Osteoblast (primary cell): ENCODE measurements at regions not wholly inside any gene's neighbourhood (a gene's known extent, or its start where the extent isn't known, plus 50 kb on each side); places are given as distances from the start of the nearest gene placed in this dataset.

Experiments
- DNase-seq: peaks from one replicate; pipeline ENCODE4 v3.0.0; 2011; ENCODE audit warnings: low spot score, mixed read lengths; ENCODE audit not compliant: insufficient read length; ENCODE audit errors: missing footprints
- H2AFZ ChIP-seq: 2 replicates; pipeline ENCODE4 v1.6.0; 2011; ENCODE audit warnings: mild to moderate bottlenecking, low read length
- H3K27ac ChIP-seq: 2 replicates; pipeline ENCODE4 v1.5.1; 2011; ENCODE audit warnings: mild to moderate bottlenecking, low read depth, low read length, moderate library complexity
- H3K27me3 ChIP-seq: 2 replicates; pipeline ENCODE4 v1.6.0; 2012; ENCODE audit warnings: mild to moderate bottlenecking, control low read depth, inconsistent platforms, low read length, moderate library complexity; ENCODE audit not compliant: insufficient read depth
- H3K36me3 ChIP-seq: 2 replicates; pipeline ENCODE4 v1.5.1; 2011; ENCODE audit warnings: mild to moderate bottlenecking, low read length, control low read depth, moderate library complexity; ENCODE audit not compliant: insufficient read depth
- H3K4me1 ChIP-seq: 2 replicates; pipeline ENCODE4 v1.5.1; 2011; ENCODE audit warnings: mild to moderate bottlenecking, low read length, control low read depth, moderate library complexity; ENCODE audit not compliant: insufficient read depth
- H3K4me2 ChIP-seq: 2 replicates; pipeline ENCODE4 v1.6.0; 2011; ENCODE audit warnings: mild to moderate bottlenecking, low read length; ENCODE audit not compliant: insufficient read depth
- H3K4me3 ChIP-seq: fragments of 200-600 bp; sonication (generic); 3 replicates; pipeline ENCODE4 v1.5.1; 2012; ENCODE audit warnings: mild to moderate bottlenecking, low read length, inconsistent platforms; ENCODE audit not compliant: insufficient read depth
- H3K79me2 ChIP-seq: 2 replicates; pipeline ENCODE4 v1.6.0; 2012; ENCODE audit warnings: mild to moderate bottlenecking, low read length, control low read depth, inconsistent platforms; ENCODE audit not compliant: insufficient read depth
- H3K9me3 ChIP-seq: 2 replicates; pipeline ENCODE4 v1.5.1; 2011; ENCODE audit warnings: low read depth, low read length, control low read depth
- H4K20me1 ChIP-seq: 2 replicates; pipeline ENCODE4 v1.6.0; 2012; ENCODE audit warnings: mild to moderate bottlenecking, low read length, control low read depth; ENCODE audit not compliant: insufficient read depth
- TF ChIP-seq, protein P1 (sequence below): IDR thresholded peaks from 2 replicates; pipeline ENCODE4 v1.5.1; 2011; ENCODE audit warnings: mild to moderate bottlenecking, low read depth, low read length, moderate library complexity; ENCODE audit errors: extremely low read depth

DNA sequence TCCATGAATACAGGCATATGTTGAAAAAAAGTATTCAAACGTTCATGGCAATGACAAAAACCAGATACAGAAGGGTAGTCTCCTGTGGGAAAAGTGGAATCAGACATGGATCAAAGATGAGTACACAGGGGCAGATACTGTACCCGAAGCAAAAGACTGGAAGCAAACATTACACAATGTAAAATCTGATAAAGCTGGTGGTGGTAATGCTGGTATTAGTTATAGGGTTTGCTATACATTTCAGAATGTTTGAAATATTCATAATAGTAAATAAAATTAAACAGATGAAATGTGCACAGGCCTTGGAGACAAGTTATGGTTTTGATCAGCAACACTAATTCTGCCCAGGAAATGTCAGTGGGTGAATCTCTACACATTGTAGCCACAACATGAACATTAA is 607.6 kb downstream of the SOX6 start:
- H3K79me2 ChIP-seq, result no peaks in the 10 kb centered on the region
- H3K27me3 ChIP-seq, result no peaks in the 10 kb centered on the region
- H3K4me3 ChIP-seq, result no peak overlapping the region
- H2AFZ ChIP-seq, result no peak overlapping the region
- H3K27ac ChIP-seq, result no peak overlapping the region
- TF ChIP-seq, protein P1, sequence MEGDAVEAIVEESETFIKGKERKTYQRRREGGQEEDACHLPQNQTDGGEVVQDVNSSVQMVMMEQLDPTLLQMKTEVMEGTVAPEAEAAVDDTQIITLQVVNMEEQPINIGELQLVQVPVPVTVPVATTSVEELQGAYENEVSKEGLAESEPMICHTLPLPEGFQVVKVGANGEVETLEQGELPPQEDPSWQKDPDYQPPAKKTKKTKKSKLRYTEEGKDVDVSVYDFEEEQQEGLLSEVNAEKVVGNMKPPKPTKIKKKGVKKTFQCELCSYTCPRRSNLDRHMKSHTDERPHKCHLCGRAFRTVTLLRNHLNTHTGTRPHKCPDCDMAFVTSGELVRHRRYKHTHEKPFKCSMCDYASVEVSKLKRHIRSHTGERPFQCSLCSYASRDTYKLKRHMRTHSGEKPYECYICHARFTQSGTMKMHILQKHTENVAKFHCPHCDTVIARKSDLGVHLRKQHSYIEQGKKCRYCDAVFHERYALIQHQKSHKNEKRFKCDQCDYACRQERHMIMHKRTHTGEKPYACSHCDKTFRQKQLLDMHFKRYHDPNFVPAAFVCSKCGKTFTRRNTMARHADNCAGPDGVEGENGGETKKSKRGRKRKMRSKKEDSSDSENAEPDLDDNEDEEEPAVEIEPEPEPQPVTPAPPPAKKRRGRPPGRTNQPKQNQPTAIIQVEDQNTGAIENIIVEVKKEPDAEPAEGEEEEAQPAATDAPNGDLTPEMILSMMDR, result no peak
- no peaks in the 10 kb centered on the region for H4K20me1 ChIP-seq
- H3K4me1 ChIP-seq, result no peaks in the 10 kb centered on the region
- no peaks in the 10 kb centered on the region for H3K36me3 ChIP-seq
- DNase-seq, result no peak
- no peaks in the 10 kb centered on the region for H3K9me3 ChIP-seq
- H3K4me2 ChIP-seq, result no peak overlapping the region

DNA sequence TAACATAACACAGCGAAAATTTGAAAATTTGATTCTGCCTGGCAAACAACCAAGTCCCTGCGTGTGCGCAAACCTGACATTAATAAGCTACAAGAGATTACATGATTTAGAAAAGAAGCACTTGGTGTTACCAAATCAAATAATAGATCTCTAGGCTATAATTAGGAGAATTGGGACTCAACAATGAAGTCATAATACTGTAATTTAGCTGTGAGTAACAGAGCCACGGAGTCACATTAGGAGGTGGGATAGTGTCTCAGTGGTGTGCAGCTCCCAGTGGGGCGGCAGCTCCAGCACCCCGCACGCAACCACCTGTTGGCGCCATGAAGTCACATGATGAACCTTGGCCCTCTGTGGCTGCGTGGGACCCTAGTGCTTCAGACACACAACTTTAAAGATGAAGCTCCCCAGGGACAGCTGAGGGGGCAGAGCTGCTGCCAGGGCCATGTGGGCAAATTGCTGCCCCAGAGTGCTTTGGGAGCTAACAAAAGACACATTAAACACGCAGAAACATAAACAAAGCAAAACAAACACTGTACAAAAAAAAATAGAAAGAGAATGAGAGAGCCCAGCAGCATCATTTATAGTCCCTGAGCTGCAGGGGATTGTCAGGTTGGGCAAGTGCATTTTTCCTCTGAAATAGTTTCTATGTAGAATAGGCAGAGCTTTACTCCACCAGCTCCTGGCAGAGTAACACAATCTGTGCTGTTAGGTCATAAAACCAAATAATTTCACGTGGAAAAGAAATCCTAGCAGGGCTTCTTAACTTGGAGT is 605.6 kb downstream of the SOX6 start:
- H3K79me2 ChIP-seq, result no peaks in the 10 kb centered on the region
- no peak overlapping the region for H2AFZ ChIP-seq
- TF ChIP-seq, protein P1, result no peak
- no peaks in the 10 kb centered on the region for H4K20me1 ChIP-seq
- H3K4me2 ChIP-seq, result no peak overlapping the region
- no peak overlapping the region for H3K4me3 ChIP-seq
- H3K4me1 ChIP-seq, result no peaks in the 10 kb centered on the region
- peaks cover 8% of the 10 kb centered on the region for H3K27me3 ChIP-seq
- H3K9me3 ChIP-seq, result no peaks in the 10 kb centered on the region
- no peak overlapping the region for H3K27ac ChIP-seq
- no peaks in the 10 kb centered on the region for H3K36me3 ChIP-seq
- no peak for DNase-seq

DNA sequence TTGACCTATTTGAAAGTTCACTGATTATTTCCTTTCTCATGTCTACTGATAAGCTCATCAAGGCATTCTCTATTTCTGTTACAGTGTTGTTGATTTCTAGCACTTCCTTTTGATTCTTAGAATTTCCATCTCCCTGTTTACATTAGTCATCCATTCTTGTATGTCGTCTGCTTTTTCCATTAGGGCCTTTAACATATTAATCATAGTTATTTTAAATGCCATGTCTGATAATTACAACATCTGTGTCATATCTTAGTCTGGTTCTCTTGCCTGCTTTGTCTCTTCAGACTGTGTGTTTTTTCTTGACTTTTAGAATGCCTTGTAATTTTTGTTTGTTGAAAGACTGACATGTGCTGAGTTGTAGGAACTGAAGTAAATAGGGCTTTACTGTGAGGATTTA is 602.1 kb downstream of the SOX6 start:
- no peaks in the 10 kb centered on the region for H3K4me1 ChIP-seq
- no peaks in the 10 kb centered on the region for H4K20me1 ChIP-seq
- H3K79me2 ChIP-seq, result no peaks in the 10 kb centered on the region
- no peaks in the 10 kb centered on the region for H3K36me3 ChIP-seq
- H3K27me3 ChIP-seq, result peaks cover 18% of the 10 kb centered on the region
- DNase-seq, result no peak
- no peak overlapping the region for H2AFZ ChIP-seq
- no peak overlapping the region for H3K4me3 ChIP-seq
- no peak overlapping the region for H3K27ac ChIP-seq
- H3K9me3 ChIP-seq, result no peaks in the 10 kb centered on the region
- no peak overlapping the region for H3K4me2 ChIP-seq
- TF ChIP-seq, protein P1, result no peak

- Histone ChIP-seq H2AFZ (no peak overlapping the region), H3K27me3 (peaks cover 18% of the 10 kb centered on the region), H3K36me3 (no peaks in the 10 kb centered on the region), H3K4me3 (no peak overlapping the region), H3K4me1 (no peaks in the 10 kb centered on the region), H3K79me2 (no peaks in the 10 kb centered on the region), H3K4me2 (no peak overlapping the region), H4K20me1 (no peaks in the 10 kb centered on the region), H3K27ac (no peak overlapping the region), H3K9me3 (no peaks in the 10 kb centered on the region)
- TF ChIP-seq, protein P1, result no peak
- DNase-seq, result no peak
Measured at GRCh38 chr11:15757048-15757698, 599.2 kb downstream of the SOX6 start.
